ENCODE measurements at regions not wholly inside any gene's neighbourhood (a gene's known extent, or its start where the extent isn't known, plus 50 kb on each side); places are given as distances from the start of the nearest gene placed in this dataset.

GRCh38 chr3:166187237-166187636 is 350.0 kb upstream of the BCHE start:
- no peak for TF ChIP-seq CTCF (IDR thresholded peaks at IDR 0.05; ENCODE audit: insufficient read depth, low read depth, low read length, missing control alignments)
- DNase-seq (ENCODE audit: low read depth): no peak
- no peak overlapping the region for H3K4me3 ChIP-seq (ENCODE audit: low read length)

- no peak overlapping the region for H3K4me3 ChIP-seq (ENCODE audit: low read length)
- no peak for TF ChIP-seq CTCF (IDR thresholded peaks at IDR 0.05; ENCODE audit: insufficient read depth, low read depth, low read length, missing control alignments)
- DNase-seq (ENCODE audit: low read depth): no peak
Observed at GRCh38 chr3:166186003-166186402, 348.8 kb upstream of the BCHE start.

- DNase-seq (ENCODE audit: low read depth): no peak
Observed at GRCh38 chr3:166177130-166177529, 339.9 kb upstream of the BCHE start.

GRCh38 chr3:166171695-166172094 is 334.5 kb upstream of the BCHE start:
- no peak overlapping the region for H3K4me3 ChIP-seq (ENCODE audit: low read length)
- DNase-seq (ENCODE audit: low read depth): no peak
- no peak for TF ChIP-seq CTCF (IDR thresholded peaks at IDR 0.05; ENCODE audit: insufficient read depth, low read depth, low read length, missing control alignments)

More at GRCh38 chr3:166177130-166177529, 339.9 kb upstream of the BCHE start:
- TF ChIP-seq CTCF (IDR thresholded peaks at IDR 0.05; ENCODE audit: insufficient read depth, low read depth, low read length, missing control alignments): no peak
- no peak overlapping the region for H3K4me3 ChIP-seq (ENCODE audit: low read length)

GRCh38 chr3:166169681-166170080 is 332.5 kb upstream of the BCHE start:
- DNase-seq (ENCODE audit: low read depth): no peak
- H3K4me3 ChIP-seq (ENCODE audit: low read length): no peak overlapping the region
- no peak for TF ChIP-seq CTCF (IDR thresholded peaks at IDR 0.05; ENCODE audit: insufficient read depth, low read depth, low read length, missing control alignments)

- DNase-seq (ENCODE audit: low read depth): no peak
- TF ChIP-seq CTCF (IDR thresholded peaks at IDR 0.05; ENCODE audit: insufficient read depth, low read depth, low read length, missing control alignments): no peak
- H3K4me3 ChIP-seq (ENCODE audit: low read length): no peak overlapping the region
Observed at GRCh38 chr3:166127969-166128368, 290.7 kb upstream of the BCHE start.

- TF ChIP-seq CTCF (IDR thresholded peaks at IDR 0.05; ENCODE audit: insufficient read depth, low read depth, low read length, missing control alignments): no peak
- no peak overlapping the region for H3K4me3 ChIP-seq (ENCODE audit: low read length)
- no peak for DNase-seq (ENCODE audit: low read depth)
Observed at GRCh38 chr3:166125179-166125578, 288.0 kb upstream of the BCHE start.

Data from epithelial cell of esophagus (primary cell).